Large intestine (tissue), 3 donors: ENCODE measurements at regions not wholly inside any gene's neighbourhood (a gene's known extent, or its start where the extent isn't known, plus 50 kb on each side); places are given as distances from the start of the nearest gene placed in this dataset.

ENCODE experiments used
- DNase-seq, 2 donors: peaks; one replicate each; pipeline versions ENCODE4 v3.0.0 to v3.0.0-alpha.2; 2013
- H3K27ac ChIP-seq: one replicate; pipeline ENCODE4 v1.5.1; 2013; ENCODE audit warnings: low read length
- H3K27me3 ChIP-seq: 2 replicates; pipeline ENCODE4 v1.6.1; 2013; ENCODE audit warnings: low read length; ENCODE audit not compliant: control insufficient read depth, insufficient read depth
- H3K36me3 ChIP-seq: 2 replicates; pipeline ENCODE4 v1.6.1; 2013; ENCODE audit warnings: low read length; ENCODE audit not compliant: control insufficient read depth, insufficient read depth
- H3K4me1 ChIP-seq: one replicate; pipeline ENCODE4 v1.6.1; 2013; ENCODE audit warnings: low read length; ENCODE audit not compliant: control insufficient read depth, insufficient read depth
- H3K4me3 ChIP-seq: one replicate; pipeline ENCODE4 v1.5.1; 2013; ENCODE audit warnings: low read length
- H3K9me3 ChIP-seq: one replicate; pipeline ENCODE4 v1.6.1; 2013; ENCODE audit warnings: mild to moderate bottlenecking, low read depth, low read length, moderate library complexity; ENCODE audit not compliant: control insufficient read depth
- WGBS: methylation state at CpG from one replicate; pipeline ENCODE4 v1.1.5; 2013; ENCODE audit warnings: low lambda C conversion rate; ENCODE audit not compliant: insufficient coverage; 5-methylcytosine and 5-hydroxymethylcytosine counted together

DNA sequence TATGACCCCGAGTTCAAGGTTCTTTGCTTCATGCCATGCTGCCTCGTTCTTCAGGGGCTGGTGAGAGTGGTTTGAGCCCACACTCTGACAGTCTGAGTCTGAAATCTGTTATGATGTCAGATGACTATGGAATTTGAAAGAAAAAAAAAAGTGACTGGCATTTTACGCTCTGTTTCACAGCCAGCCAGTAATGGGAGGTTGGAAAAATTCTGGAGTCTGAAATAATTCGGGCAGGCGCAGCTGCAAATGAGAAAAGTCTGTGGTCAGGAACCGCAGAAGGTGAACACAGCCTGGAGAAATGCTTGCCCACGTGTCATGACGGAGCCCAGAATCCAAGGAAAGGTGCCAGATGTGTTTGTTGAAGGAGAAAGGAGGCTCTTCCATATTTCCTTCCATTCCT, 269.8 kb upstream of the PWP1 start:
- no peaks in the 10 kb centered on the region for H3K9me3 ChIP-seq
- DNase-seq: no peak
- no CpG with 5 or more reads among the region's 8 CpGs for WGBS
- H3K36me3 ChIP-seq: no peaks in the 10 kb centered on the region
- H3K4me1 ChIP-seq: no peaks in the 10 kb centered on the region
- no peaks in the 10 kb centered on the region for H3K27me3 ChIP-seq
- no peak overlapping the region for H3K27ac ChIP-seq
- no peak overlapping the region for H3K4me3 ChIP-seq

- no peaks in the 10 kb centered on the region for H3K36me3 ChIP-seq
- DNase-seq: no peak
- no peaks in the 10 kb centered on the region for H3K9me3 ChIP-seq
- no peak overlapping the region for H3K27ac ChIP-seq
- H3K27me3 ChIP-seq: no peaks in the 10 kb centered on the region
- no peaks in the 10 kb centered on the region for H3K4me1 ChIP-seq
- WGBS: 100% methylated on average over 1 of the region's 5 CpGs
- H3K4me3 ChIP-seq: no peak overlapping the region
Observed at GRCh38 chr12:107417004-107417403, 268.6 kb upstream of the PWP1 start.

DNA sequence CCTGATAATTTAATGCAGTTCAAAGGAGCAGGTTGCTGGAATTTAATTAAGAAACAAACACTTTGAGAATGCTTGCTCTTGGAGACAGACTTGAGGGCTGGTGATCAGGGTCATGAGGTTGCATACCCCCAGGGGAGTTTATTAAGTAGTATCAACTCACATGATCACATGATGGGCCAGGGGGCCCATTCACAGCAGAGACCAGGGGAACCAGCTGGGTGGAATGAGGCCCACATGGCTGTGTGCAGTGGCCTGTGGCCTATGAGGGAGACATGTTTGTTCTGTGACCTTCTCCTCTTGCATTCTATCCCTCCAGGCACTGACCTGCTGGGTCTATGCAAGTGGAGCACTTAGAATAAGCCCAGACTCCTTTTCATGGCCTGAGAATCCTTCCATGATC, 266.6 kb upstream of the PWP1 start:
- Histone ChIP-seq H3K27ac (no peak overlapping the region), H3K9me3 (no peaks in the 10 kb centered on the region), H3K27me3 (no peaks in the 10 kb centered on the region), H3K4me3 (no peak overlapping the region), H3K36me3 (no peaks in the 10 kb centered on the region), H3K4me1 (no peaks in the 10 kb centered on the region)
- no peak for DNase-seq

- no CpG with 5 or more reads among the region's 5 CpGs for WGBS
- H3K9me3 ChIP-seq: peaks cover 5% of the 10 kb centered on the region
- H3K36me3 ChIP-seq: no peaks in the 10 kb centered on the region
- peaks cover 2% of the 10 kb centered on the region for H3K27me3 ChIP-seq
- H3K27ac ChIP-seq: no peak overlapping the region
- no peak for DNase-seq
- no peaks in the 10 kb centered on the region for H3K4me1 ChIP-seq
- no peak overlapping the region for H3K4me3 ChIP-seq
Observed at GRCh38 chr12:107423531-107423930, 262.1 kb upstream of the PWP1 start.

DNA sequence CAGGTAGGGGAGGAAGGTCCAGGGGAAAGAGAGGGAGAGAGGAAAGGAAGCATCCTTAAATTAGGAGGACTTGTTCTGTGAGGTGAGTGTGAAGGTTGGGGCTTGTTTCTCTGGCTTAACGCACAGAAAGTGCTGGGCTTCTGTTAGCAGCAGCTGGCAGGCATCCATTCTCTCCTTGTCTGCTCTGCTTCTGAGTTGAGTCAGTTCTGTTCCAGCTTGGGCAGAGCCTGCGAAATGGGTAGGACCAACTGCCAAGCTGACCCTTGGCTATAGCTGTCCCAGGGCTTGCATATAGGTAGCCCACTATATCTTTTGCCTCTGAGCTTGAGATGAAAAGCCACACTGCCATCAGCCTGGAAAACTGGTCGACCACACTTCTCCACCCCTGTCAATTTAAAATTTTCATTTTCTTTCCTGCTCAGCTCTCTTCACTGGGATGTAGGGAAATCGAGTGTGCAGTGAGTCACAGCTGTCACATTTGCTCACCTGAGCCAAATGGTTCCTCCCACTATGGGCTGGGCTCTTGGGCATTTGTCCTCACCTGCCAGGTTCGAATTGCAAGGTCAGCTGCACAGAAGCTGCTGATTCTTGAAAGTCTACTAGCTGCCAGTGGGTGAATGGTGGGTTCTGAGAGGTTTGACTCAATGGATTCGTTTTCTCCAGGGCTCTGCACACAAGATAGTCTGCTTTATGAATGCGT, 256.4 kb upstream of the PWP1 start:
- Histone ChIP-seq H3K27ac (no peak overlapping the region), H3K27me3 (peaks cover 2% of the 10 kb centered on the region), H3K4me1 (no peaks in the 10 kb centered on the region), H3K36me3 (no peaks in the 10 kb centered on the region), H3K4me3 (no peak overlapping the region), H3K9me3 (peaks cover 5% of the 10 kb centered on the region)
- WGBS: no CpG with 5 or more reads among the region's 7 CpGs
- peak; percentile 42 to 66 for DNase-seq

GRCh38 chr12:107431942-107432341, 253.7 kb upstream of the PWP1 start:
- DNase-seq: no peak
- no peak overlapping the region for H3K4me3 ChIP-seq
- WGBS: no CpG with 5 or more reads among the region's 1 CpG
- peaks cover under 1% of the 10 kb centered on the region for H3K27me3 ChIP-seq
- H3K36me3 ChIP-seq: no peaks in the 10 kb centered on the region
- H3K9me3 ChIP-seq: no peaks in the 10 kb centered on the region
- no peak overlapping the region for H3K27ac ChIP-seq
- H3K4me1 ChIP-seq: no peaks in the 10 kb centered on the region

DNA sequence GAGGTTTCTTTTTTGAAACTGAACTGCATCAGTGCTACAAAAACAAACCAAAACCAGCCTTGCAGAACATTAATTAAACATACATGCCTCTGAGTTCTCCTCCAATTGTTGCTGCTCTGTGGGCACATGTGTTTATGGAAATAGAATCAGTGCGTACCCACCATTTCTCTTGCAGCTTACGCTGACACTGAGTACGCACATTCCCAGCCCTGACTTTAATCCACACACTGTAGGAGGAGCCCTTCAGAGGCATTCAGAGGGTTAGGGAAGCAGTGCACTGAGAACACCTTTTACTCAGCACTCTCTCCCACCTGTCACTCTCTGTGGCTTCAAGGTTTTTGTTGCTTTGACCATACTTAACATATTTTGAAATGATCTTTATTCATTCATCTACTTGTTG, 250.5 kb upstream of the PWP1 start:
- no peaks in the 10 kb centered on the region for H3K9me3 ChIP-seq
- H3K27ac ChIP-seq: no peak overlapping the region
- no peaks in the 10 kb centered on the region for H3K4me1 ChIP-seq
- no peak overlapping the region for H3K4me3 ChIP-seq
- no peaks in the 10 kb centered on the region for H3K27me3 ChIP-seq
- H3K36me3 ChIP-seq: no peaks in the 10 kb centered on the region
- no peak for DNase-seq
- WGBS: no CpG with 5 or more reads among the region's 3 CpGs

DNA sequence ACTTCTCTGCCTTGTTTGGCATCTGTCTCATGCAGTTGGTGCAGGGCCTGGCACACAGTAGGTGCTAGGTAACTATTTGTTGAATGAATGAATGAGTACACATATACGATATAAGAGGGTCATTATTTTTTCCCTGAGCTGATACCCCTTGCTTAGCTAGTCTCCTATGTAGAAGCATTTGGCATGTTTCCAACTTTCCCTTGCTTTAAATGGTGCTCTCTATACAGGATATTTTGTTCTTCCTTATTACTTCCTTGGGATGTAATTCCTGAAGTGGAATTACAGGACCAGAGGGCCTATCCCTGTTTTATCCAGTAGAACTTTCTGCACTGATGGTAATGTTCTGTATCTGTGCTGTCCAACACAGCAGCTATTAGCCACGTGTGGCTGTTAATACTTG, 250.1 kb upstream of the PWP1 start:
- no peaks in the 10 kb centered on the region for H3K9me3 ChIP-seq
- no CpG with 5 or more reads among the region's 2 CpGs for WGBS

GRCh38 chr12:107436376-107436775, 249.2 kb upstream of the PWP1 start:
- Histone ChIP-seq H3K4me3 (no peak overlapping the region), H3K36me3 (no peaks in the 10 kb centered on the region), H3K4me1 (no peaks in the 10 kb centered on the region), H3K27ac (no peak overlapping the region), H3K27me3 (no peaks in the 10 kb centered on the region), H3K9me3 (no peaks in the 10 kb centered on the region)
- no peak for DNase-seq
- WGBS: no CpG with 5 or more reads among the region's 5 CpGs

More for the DNA sequence above, 250.1 kb upstream of the PWP1 start:
- no peaks in the 10 kb centered on the region for H3K4me1 ChIP-seq
- H3K27ac ChIP-seq: no peak overlapping the region
- no peaks in the 10 kb centered on the region for H3K27me3 ChIP-seq
- no peak overlapping the region for H3K4me3 ChIP-seq
- H3K36me3 ChIP-seq: no peaks in the 10 kb centered on the region
- no peak for DNase-seq

DNA sequence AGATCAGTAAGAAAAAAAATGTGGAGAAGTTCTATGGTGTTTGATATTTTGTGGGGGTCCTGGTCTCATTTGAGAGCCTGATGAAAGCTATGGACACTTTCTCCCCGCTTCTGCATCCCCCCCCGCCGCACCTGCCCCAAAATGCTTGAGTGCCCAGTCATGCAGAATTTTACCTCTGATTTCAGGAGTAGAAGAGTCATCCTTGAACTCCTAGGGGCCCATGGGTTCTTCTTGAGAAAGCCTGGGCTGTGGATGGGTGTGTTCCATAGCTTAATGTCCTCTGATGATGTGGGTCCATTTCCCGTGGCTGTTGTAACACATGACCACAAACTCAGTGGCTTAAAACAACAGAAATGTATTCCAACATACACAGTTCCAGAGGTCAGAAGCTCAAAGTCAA, 248.8 kb upstream of the PWP1 start:
- DNase-seq: peak in 1 of 2 donors; percentile 46
- no peaks in the 10 kb centered on the region for H3K27me3 ChIP-seq
- no peaks in the 10 kb centered on the region for H3K9me3 ChIP-seq
- H3K36me3 ChIP-seq: no peaks in the 10 kb centered on the region
- no peak overlapping the region for H3K4me3 ChIP-seq
- no peak overlapping the region for H3K27ac ChIP-seq
- no peaks in the 10 kb centered on the region for H3K4me1 ChIP-seq
- WGBS: no CpG with 5 or more reads among the region's 4 CpGs

GRCh38 chr12:107437954-107438353, 247.6 kb upstream of the PWP1 start:
- WGBS: no CpG with 5 or more reads among the region's 6 CpGs
- Histone ChIP-seq H3K9me3 (no peaks in the 10 kb centered on the region), H3K4me3 (no peak overlapping the region), H3K4me1 (no peaks in the 10 kb centered on the region), H3K27ac (no peak overlapping the region), H3K36me3 (no peaks in the 10 kb centered on the region), H3K27me3 (no peaks in the 10 kb centered on the region)
- no peak for DNase-seq
